ENCODE measurements at regions not wholly inside any gene's neighbourhood (a gene's known extent, or its start where the extent isn't known, plus 50 kb on each side); places are given as distances from the start of the nearest gene placed in this dataset.
"Not testable (repeated sequence)": the region's sequence is repeated elsewhere in the genome, so short reads cannot be mapped to it uniquely, and the experiment has no call there.

- H3K4me3 ChIP-seq (ENCODE audit: low read depth, low read length), result no peak overlapping the region
- DNase-seq (ENCODE audit: low read depth), result no peak
- no peak for TF ChIP-seq CTCF (conservative IDR thresholded peaks at IDR 0.05; ENCODE audit: low read depth, low read length)
Measured at GRCh38 chr2:192697880-192698279, 503.1 kb upstream of the TMEFF2 start.

- H3K4me3 ChIP-seq (ENCODE audit: low read depth, low read length), result no peak overlapping the region
- no peak for TF ChIP-seq CTCF (conservative IDR thresholded peaks at IDR 0.05; ENCODE audit: low read depth, low read length)
- DNase-seq (ENCODE audit: low read depth), result no peak
Measured at GRCh38 chr2:192696857-192697256, 502.1 kb upstream of the TMEFF2 start.

GRCh38 chr2:192687015-192687414 is 492.3 kb upstream of the TMEFF2 start:
- no peak for DNase-seq (ENCODE audit: low read depth)
- no peak for TF ChIP-seq CTCF (conservative IDR thresholded peaks at IDR 0.05; ENCODE audit: low read depth, low read length)
- no peak overlapping the region for H3K4me3 ChIP-seq (ENCODE audit: low read depth, low read length)

GRCh38 chr2:192682511-192682910 is 487.8 kb upstream of the TMEFF2 start:
- not testable (repeated sequence) for H3K4me3 ChIP-seq (ENCODE audit: low read depth, low read length); DNase-seq (ENCODE audit: low read depth)

- DNase-seq (ENCODE audit: low read depth), result no peak
- no peak for TF ChIP-seq CTCF (conservative IDR thresholded peaks at IDR 0.05; ENCODE audit: low read depth, low read length)
- no peak overlapping the region for H3K4me3 ChIP-seq (ENCODE audit: low read depth, low read length)
Measured at GRCh38 chr2:192675681-192676080, 480.9 kb upstream of the TMEFF2 start.

GRCh38 chr2:192669505-192670091 is 474.9 kb upstream of the TMEFF2 start:
- H3K4me3 ChIP-seq (ENCODE audit: low read depth, low read length), result no peak overlapping the region
- no peak for DNase-seq (ENCODE audit: low read depth)
- TF ChIP-seq CTCF (conservative IDR thresholded peaks at IDR 0.05; ENCODE audit: low read depth, low read length), result no peak

- not testable (repeated sequence) for DNase-seq (ENCODE audit: low read depth); H3K4me3 ChIP-seq (ENCODE audit: low read depth, low read length)
Measured at GRCh38 chr2:192660555-192660954, 465.8 kb upstream of the TMEFF2 start.

GRCh38 chr2:192657362-192657761 is 462.6 kb upstream of the TMEFF2 start:
- no peak for TF ChIP-seq CTCF (conservative IDR thresholded peaks at IDR 0.05; ENCODE audit: low read depth, low read length)
- no peak for DNase-seq (ENCODE audit: low read depth)
- no peak overlapping the region for H3K4me3 ChIP-seq (ENCODE audit: low read depth, low read length)

Data from choroid plexus epithelial cell (primary cell).